Left lung (tissue), 4 donors: ENCODE measurements at regions not wholly inside any gene's neighbourhood (a gene's known extent, or its start where the extent isn't known, plus 50 kb on each side); places are given as distances from the start of the nearest gene placed in this dataset.

Experiments used
- ATAC-seq: fragments of 200-7000 bp; cut with Tn5 transposase; one replicate; pipeline ENCODE4 v1.9.1; 2020; ENCODE audit warnings: moderate library complexity
- DNase-seq, 4 donors: peaks; one replicate each; pipeline ENCODE4 v3.0.0-alpha.2; 2013 to 2020
- H3K27ac ChIP-seq, 2 donors: fragments of 200-600 bp; sonication (generic) in 1 of 2; one replicate each; pipeline versions ENCODE4 v1.5.0 to v1.8.0; 2020 to 2021
- H3K27me3 ChIP-seq, 2 donors: fragments of 200-600 bp; sonication (generic) in 1 of 2; one replicate each; pipeline versions ENCODE4 v1.5.0 to v1.8.0; 2020 to 2021
- H3K36me3 ChIP-seq, 2 donors: fragments of 200-600 bp; sonication (generic) in 1 of 2; one replicate each; pipeline versions ENCODE4 v1.5.0 to v1.8.0; 2020 to 2021
- H3K4me1 ChIP-seq, 2 donors: fragments of 200-600 bp; one replicate each; pipeline ENCODE4 v1.8.0; 2021
- H3K4me3 ChIP-seq, 2 donors: fragments of 200-600 bp; sonication (generic) in 1 of 2; one replicate each; pipeline versions ENCODE4 v1.5.0 to v1.8.0; 2020 to 2021; ENCODE audit warnings: mild to moderate bottlenecking in 1 of 2
- H3K9me3 ChIP-seq, 2 donors: fragments of 200-600 bp; sonication (generic) in 1 of 2; one replicate each; pipeline versions ENCODE4 v1.5.0 to v1.8.0; 2020 to 2021
- CTCF ChIP-seq, 2 donors: fragments of 200-600 bp; sonication (generic) in 1 of 2; IDR thresholded peaks; one replicate each; pipeline versions ENCODE4 v1.5.0 to v1.8.0; 2021; ENCODE audit warnings: antibody characterized with exemption in 2 of 2
- intact Hi-C, 2 donors: fragments of 100-400 bp; cut with DNase I; formaldehyde crosslinking; loops; one replicate each; pipeline versions ENCODE4 v1.11.2 to v1.14.2; 2022
- donor health status: DM: no; HTN: yes; CAD: no.
- donor health status: DM: no; HTN: no; CAD: no.

GRCh38 chr16:79401157-79401556 is 199.4 kb downstream of the MAF start:
- ATAC-seq (no peak), DNase-seq (no peak)
- intact Hi-C loops, result no loop called here

GRCh38 chr16:79400462-79401149 is 199.9 kb downstream of the MAF start:
- Histone ChIP-seq H3K27me3 (no peaks in the 10 kb centered on the region), H3K27ac (no peak overlapping the region), H3K4me3 (no peak overlapping the region), H3K4me1 (no peaks in the 10 kb centered on the region), H3K36me3 (no peaks in the 10 kb centered on the region), H3K9me3 (no peaks in the 10 kb centered on the region)
- no peak for TF ChIP-seq CTCF (IDR thresholded peaks at IDR 0.05)
- intact Hi-C loops, result no loop called here
- no peak for DNase-seq
- no peak for ATAC-seq

More at GRCh38 chr16:79401157-79401556, 199.4 kb downstream of the MAF start:
- peaks cover 0 to 5% of the 10 kb centered on the region in 2 donors for H3K9me3 ChIP-seq
- H3K27me3 ChIP-seq, result no peaks in the 10 kb centered on the region
- no peak for TF ChIP-seq CTCF (IDR thresholded peaks at IDR 0.05)
- no peaks in the 10 kb centered on the region for H3K36me3 ChIP-seq
- no peak overlapping the region for H3K4me3 ChIP-seq
- no peaks in the 10 kb centered on the region for H3K4me1 ChIP-seq
- no peak overlapping the region for H3K27ac ChIP-seq

GRCh38 chr16:79395591-79395990 is 204.9 kb downstream of the MAF start:
- Histone ChIP-seq H3K27me3 (no peaks in the 10 kb centered on the region), H3K9me3 (no peaks in the 10 kb centered on the region), H3K4me3 (no peak overlapping the region), H3K4me1 (no peaks in the 10 kb centered on the region), H3K27ac (no peak overlapping the region), H3K36me3 (no peaks in the 10 kb centered on the region)
- intact Hi-C loops, result no loop called here
- no peak for ATAC-seq
- DNase-seq, result no peak
- TF ChIP-seq CTCF (IDR thresholded peaks at IDR 0.05), result no peak

- Histone ChIP-seq H3K4me1 (no peaks in the 10 kb centered on the region), H3K36me3 (no peaks in the 10 kb centered on the region), H3K27ac (no peak overlapping the region), H3K4me3 (no peak overlapping the region), H3K27me3 (no peaks in the 10 kb centered on the region), H3K9me3 (no peaks in the 10 kb centered on the region)
- TF ChIP-seq CTCF (IDR thresholded peaks at IDR 0.05), result no peak
- ATAC-seq (no peak), DNase-seq (no peak)
- intact Hi-C loops, result no loop called here
Measured at GRCh38 chr16:79394206-79394605, 206.3 kb downstream of the MAF start.

- Histone ChIP-seq H3K4me1 (no peaks in the 10 kb centered on the region), H3K27me3 (no peaks in the 10 kb centered on the region), H3K9me3 (no peaks in the 10 kb centered on the region), H3K36me3 (no peaks in the 10 kb centered on the region), H3K27ac (no peak overlapping the region), H3K4me3 (no peak overlapping the region)
- no peak for DNase-seq
- TF ChIP-seq CTCF (IDR thresholded peaks at IDR 0.05), result no peak
- intact Hi-C loops, result no loop called here
- ATAC-seq, result no peak
Measured at GRCh38 chr16:79393564-79393963, 207.0 kb downstream of the MAF start.
